SK-N-SH (cell line): ENCODE measurements at regions not wholly inside any gene's neighbourhood (a gene's known extent, or its start where the extent isn't known, plus 50 kb on each side); places are given as distances from the start of the nearest gene placed in this dataset.

Experiments
- CTCF ChIA-PET: fragments of 300-600, 350-600 bp; formaldehyde crosslinking; extraction: SDS; loops from one replicate; lab custom pipeline; 2021; lab: Yijun Ruan, JAX
- POLR2A ChIA-PET: fragments of 350-600 bp; sonication (Branson Sonifier 250); formaldehyde crosslinking; extraction: SDS; loops from one replicate; lab custom pipeline; 2020; ENCODE audit warnings: antibody characterized with exemption, inconsistent platforms; lab: Yijun Ruan, JAX
- DNase-seq: peaks from one replicate; pipeline ENCODE4 v3.0.0; 2012
- H2AFZ ChIP-seq: fragments of 200-600 bp; sonication (generic); 2 replicates; pipeline ENCODE4 v1.8.1; 2016; ENCODE audit warnings: antibody characterized with exemption, mild to moderate bottlenecking, low read depth
- H3F3A ChIP-seq: fragments of 200-600 bp; sonication (generic); replicated peaks from 2 replicates; pipeline ENCODE3; 2016; ENCODE audit warnings: antibody characterized with exemption, mild to moderate bottlenecking; ENCODE audit not compliant: insufficient read depth
- H3K27ac ChIP-seq, 2 experiments: fragments of 200-500 bp in 1 of 2; fragments of 200-600 bp in 1 of 2; sonication (Bioruptor generic) in 1 of 2; sonication (generic), shearing (Covaris generic) in 1 of 2; 2 replicates each; pipeline versions ENCODE4 v1.5.1 to v1.6.1; 2014 to 2016; ENCODE audit warnings: low read depth in 2 of 2, inconsistent platforms in 1 of 2, low read length in 1 of 2, mild to moderate bottlenecking in 1 of 2, mixed read lengths in 1 of 2
- H3K27me3 ChIP-seq: fragments of 200-600 bp; sonication (generic), shearing (Covaris generic); 2 replicates; pipeline ENCODE4 v1.6.1; 2016; ENCODE audit warnings: mixed run types; ENCODE audit not compliant: insufficient read depth
- H3K36me3 ChIP-seq, 2 experiments: fragments of 200-500 bp in 1 of 2; fragments of 200-600 bp in 1 of 2; sonication (Bioruptor generic) in 1 of 2; sonication (generic) in 1 of 2; replicated peaks in 1 of 2; 2 replicates each; pipeline versions ENCODE3 to v1.5.1; 2014 to 2016; ENCODE audit warnings: low read length in 1 of 2, mild to moderate bottlenecking in 1 of 2; ENCODE audit not compliant: insufficient read depth in 2 of 2, control insufficient read depth in 1 of 2
- H3K4me1 ChIP-seq, 2 experiments: fragments of 200-500 bp in 1 of 2; fragments of 200-600 bp in 1 of 2; sonication (Bioruptor generic) in 1 of 2; sonication (generic), shearing (Covaris generic) in 1 of 2; 2 replicates each; pipeline versions ENCODE4 v1.5.1 to v1.6.1; 2014 to 2016; ENCODE audit warnings: low read depth in 1 of 2, low read length in 1 of 2, mixed run types in 1 of 2; ENCODE audit not compliant: insufficient read depth in 2 of 2, control insufficient read depth in 1 of 2
- H3K4me2 ChIP-seq: fragments of 200-600 bp; sonication (generic), shearing (Covaris generic); 2 replicates; pipeline ENCODE4 v1.6.1; 2017; ENCODE audit warnings: mixed run types
- H3K4me3 ChIP-seq, 2 experiments: fragments of 200-500 bp in 1 of 2; fragments of 200-600 bp in 1 of 2; sonication (Bioruptor generic) in 1 of 2; sonication (generic), shearing (Covaris generic) in 1 of 2; 2 replicates each; pipeline versions ENCODE4 v1.5.1 to v1.8.1; 2014 to 2016; ENCODE audit warnings: low read depth in 2 of 2, inconsistent platforms in 1 of 2, low read length in 1 of 2, mild to moderate bottlenecking in 1 of 2, mixed read lengths in 1 of 2, moderate library complexity in 1 of 2
- H3K79me2 ChIP-seq: fragments of 200-600 bp; sonication (generic); 2 replicates; pipeline ENCODE4 v1.8.1; 2017; ENCODE audit warnings: mild to moderate bottlenecking; ENCODE audit not compliant: insufficient read depth
- H3K9ac ChIP-seq: fragments of 200-600 bp; sonication (generic); 2 replicates; pipeline ENCODE4 v1.6.1; 2017; ENCODE audit warnings: mixed run types
- H3K9me2 ChIP-seq: fragments of 200-600 bp; sonication (generic); 2 replicates; pipeline ENCODE4 v1.6.1; 2017; ENCODE audit warnings: mixed run types
- H3K9me3 ChIP-seq: fragments of 200-600 bp; sonication (generic); 2 replicates; pipeline ENCODE4 v1.6.1; 2017; ENCODE audit warnings: mixed run types, mild to moderate bottlenecking, moderate library complexity
- H4K20me1 ChIP-seq: fragments of 200-600 bp; sonication (generic); 2 replicates; pipeline ENCODE4 v1.6.1; 2017; ENCODE audit warnings: mild to moderate bottlenecking, mixed run types; ENCODE audit not compliant: insufficient read depth
- ELF1 ChIP-seq: IDR thresholded peaks from 2 replicates; pipeline ENCODE4 v1.4.0; 2012
- FOSL2 ChIP-seq: IDR thresholded peaks from 2 replicates; pipeline ENCODE4 v1.4.0; 2012; ENCODE audit warnings: low read depth, mild to moderate bottlenecking, moderate library complexity, borderline replicate concordance
- FOXM1 ChIP-seq: IDR thresholded peaks from 2 replicates; pipeline ENCODE4 v1.4.0; 2012; ENCODE audit warnings: low read depth, mild to moderate bottlenecking
- GABPA ChIP-seq: IDR thresholded peaks from 2 replicates; pipeline ENCODE4 v1.4.0; 2012; ENCODE audit warnings: low read depth, mild to moderate bottlenecking
- GATA2 ChIP-seq: sonication (generic); formaldehyde crosslinking; IDR thresholded peaks from 2 replicates; pipeline ENCODE4 v1.5.0; 2020; ENCODE audit warnings: mild to moderate bottlenecking, missing genetic modification reagents
- MEF2A ChIP-seq: IDR thresholded peaks from 2 replicates; pipeline ENCODE4 v1.4.0; 2012; ENCODE audit warnings: low read depth, borderline replicate concordance
- MXI1 ChIP-seq: IDR thresholded peaks from 2 replicates; pipeline ENCODE4 v1.6.1; 2012; ENCODE audit warnings: mild to moderate bottlenecking, low read depth, low read length, improper control_type of control experiment
- NFIC ChIP-seq: IDR thresholded peaks from 2 replicates; pipeline ENCODE4 v1.4.0; 2012; ENCODE audit warnings: borderline replicate concordance
- POLR2AphosphoS5 ChIP-seq: IDR thresholded peaks from 2 replicates; pipeline ENCODE4 v1.6.1; 2012; ENCODE audit warnings: low read depth, low read length
- RCOR1 ChIP-seq: fragments of 150-350 bp; IDR thresholded peaks from 2 replicates; pipeline ENCODE4 v1.6.1; 2017; ENCODE audit warnings: antibody characterized with exemption, low read length
- SIN3A ChIP-seq: IDR thresholded peaks from 2 replicates; pipeline ENCODE4 v1.6.1; 2012; ENCODE audit warnings: low read depth, mild to moderate bottlenecking, low read length, moderate library complexity, borderline replicate concordance
- TCF12 ChIP-seq: IDR thresholded peaks from 2 replicates; pipeline ENCODE4 v1.4.0; 2012
- TEAD4 ChIP-seq: IDR thresholded peaks from 2 replicates; pipeline ENCODE4 v1.4.0; 2012; ENCODE audit warnings: mild to moderate bottlenecking, borderline replicate concordance; ENCODE audit not compliant: insufficient read depth
- WGBS: methylation state at CpG from one replicate; pipeline ENCODE4 v1.1.6; 2017; ENCODE audit warnings: low lambda C conversion rate; 5-methylcytosine and 5-hydroxymethylcytosine counted together
- TF ChIP-seq, protein P1 (sequence below): IDR thresholded peaks from 2 replicates; pipeline ENCODE4 v1.4.0; 2012; ENCODE audit warnings: low read depth, borderline replicate concordance
- TF ChIP-seq, protein P2 (sequence below): IDR thresholded peaks from 2 replicates; pipeline ENCODE4 v1.6.1; 2012; ENCODE audit warnings: mild to moderate bottlenecking, low read depth, low read length, moderate library complexity
- TF ChIP-seq, protein P3 (sequence below): fragments of 200-600 bp; sonication (generic); IDR thresholded peaks from 2 replicates; pipeline ENCODE4 v1.6.1; 2017; ENCODE audit warnings: antibody characterized with exemption, mild to moderate bottlenecking, moderate library complexity
- TF ChIP-seq, protein P4 (sequence below): IDR thresholded peaks from 2 replicates; pipeline ENCODE4 v1.4.0; 2012; ENCODE audit warnings: low read depth

DNA sequence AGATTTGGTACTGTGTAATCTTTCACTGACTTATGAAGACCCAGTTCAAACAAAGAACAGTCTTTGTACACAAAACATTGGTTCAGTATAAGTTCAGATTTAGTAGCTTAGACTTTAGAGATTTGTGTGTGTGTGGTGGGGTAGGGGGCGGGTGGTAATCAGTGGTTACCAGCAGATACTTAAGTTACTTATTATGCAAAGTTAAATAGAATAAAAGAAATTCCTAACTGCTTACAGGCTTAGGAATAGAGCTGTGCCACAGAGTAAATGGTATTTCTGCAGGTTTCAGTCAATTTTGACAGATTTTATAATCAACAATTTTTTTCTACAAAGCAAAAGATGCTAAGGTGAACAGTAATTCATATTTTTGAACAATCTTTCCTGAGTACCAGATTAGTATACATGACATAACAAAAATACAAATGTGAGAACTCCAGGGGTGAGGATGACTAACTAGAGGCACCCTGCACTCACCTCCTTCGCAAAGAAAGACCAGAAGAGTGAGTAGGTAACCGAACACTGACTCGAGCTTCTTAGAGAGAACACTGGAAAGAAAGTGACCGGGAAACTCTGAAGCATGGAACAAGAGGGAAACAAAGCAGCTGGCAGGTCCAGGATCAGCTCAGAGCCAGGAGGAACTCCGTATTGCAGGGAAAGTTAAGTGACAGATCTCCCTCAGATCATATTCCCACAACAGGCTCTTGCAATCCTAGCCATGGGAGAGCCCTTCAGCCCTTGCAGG, 560.6 kb downstream of the COL12A1 start (continued):
- TF ChIP-seq SIN3A = no peak

DNA sequence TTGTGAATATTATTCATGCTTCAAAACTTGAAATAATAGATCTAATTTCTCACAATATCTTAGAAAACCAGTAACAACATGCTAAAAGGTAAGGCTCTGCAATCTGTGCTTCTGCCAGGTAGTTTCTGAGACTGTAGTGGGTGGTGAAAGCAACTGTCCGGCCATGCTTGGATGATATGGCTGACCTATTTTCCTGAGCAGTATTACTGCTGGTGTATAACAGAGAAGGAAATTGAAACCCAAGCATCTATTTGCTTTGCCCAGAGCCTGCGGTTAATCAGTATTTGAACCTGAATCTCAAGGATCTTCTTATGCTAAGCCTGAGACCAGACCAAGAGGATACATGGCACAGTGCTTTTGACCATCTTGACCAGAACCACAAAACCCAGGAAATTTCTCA, 563.8 kb downstream of the COL12A1 start:
- no peak overlapping the region for H3K4me2 ChIP-seq
- no peak overlapping the region for H3K27ac ChIP-seq
- 10% methylated on average over 2 of the region's 2 CpGs for WGBS
- no peak overlapping the region for H3K4me3 ChIP-seq
- H3K9me2 ChIP-seq = no peaks in the 10 kb centered on the region
- CTCF ChIA-PET = no interaction called here
- H3K27me3 ChIP-seq = no peaks in the 10 kb centered on the region
- DNase-seq = no peak
- no peak overlapping the region for H2AFZ ChIP-seq
- TF ChIP-seq ELF1 (no peak), GATA2 (CRISPR knock-in tag) (no peak), RCOR1 (no peak), MEF2A (no peak), GABPA (no peak), FOXM1 (no peak), TEAD4 (no peak), MXI1 (no peak), TCF12 (no peak), FOSL2 (no peak), NFIC (no peak), POLR2AphosphoS5 (no peak)
- TF ChIP-seq, protein P1, sequence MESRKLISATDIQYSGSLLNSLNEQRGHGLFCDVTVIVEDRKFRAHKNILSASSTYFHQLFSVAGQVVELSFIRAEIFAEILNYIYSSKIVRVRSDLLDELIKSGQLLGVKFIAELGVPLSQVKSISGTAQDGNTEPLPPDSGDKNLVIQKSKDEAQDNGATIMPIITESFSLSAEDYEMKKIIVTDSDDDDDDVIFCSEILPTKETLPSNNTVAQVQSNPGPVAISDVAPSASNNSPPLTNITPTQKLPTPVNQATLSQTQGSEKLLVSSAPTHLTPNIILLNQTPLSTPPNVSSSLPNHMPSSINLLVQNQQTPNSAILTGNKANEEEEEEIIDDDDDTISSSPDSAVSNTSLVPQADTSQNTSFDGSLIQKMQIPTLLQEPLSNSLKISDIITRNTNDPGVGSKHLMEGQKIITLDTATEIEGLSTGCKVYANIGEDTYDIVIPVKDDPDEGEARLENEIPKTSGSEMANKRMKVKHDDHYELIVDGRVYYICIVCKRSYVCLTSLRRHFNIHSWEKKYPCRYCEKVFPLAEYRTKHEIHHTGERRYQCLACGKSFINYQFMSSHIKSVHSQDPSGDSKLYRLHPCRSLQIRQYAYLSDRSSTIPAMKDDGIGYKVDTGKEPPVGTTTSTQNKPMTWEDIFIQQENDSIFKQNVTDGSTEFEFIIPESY = no peak
- TF ChIP-seq, protein P2, sequence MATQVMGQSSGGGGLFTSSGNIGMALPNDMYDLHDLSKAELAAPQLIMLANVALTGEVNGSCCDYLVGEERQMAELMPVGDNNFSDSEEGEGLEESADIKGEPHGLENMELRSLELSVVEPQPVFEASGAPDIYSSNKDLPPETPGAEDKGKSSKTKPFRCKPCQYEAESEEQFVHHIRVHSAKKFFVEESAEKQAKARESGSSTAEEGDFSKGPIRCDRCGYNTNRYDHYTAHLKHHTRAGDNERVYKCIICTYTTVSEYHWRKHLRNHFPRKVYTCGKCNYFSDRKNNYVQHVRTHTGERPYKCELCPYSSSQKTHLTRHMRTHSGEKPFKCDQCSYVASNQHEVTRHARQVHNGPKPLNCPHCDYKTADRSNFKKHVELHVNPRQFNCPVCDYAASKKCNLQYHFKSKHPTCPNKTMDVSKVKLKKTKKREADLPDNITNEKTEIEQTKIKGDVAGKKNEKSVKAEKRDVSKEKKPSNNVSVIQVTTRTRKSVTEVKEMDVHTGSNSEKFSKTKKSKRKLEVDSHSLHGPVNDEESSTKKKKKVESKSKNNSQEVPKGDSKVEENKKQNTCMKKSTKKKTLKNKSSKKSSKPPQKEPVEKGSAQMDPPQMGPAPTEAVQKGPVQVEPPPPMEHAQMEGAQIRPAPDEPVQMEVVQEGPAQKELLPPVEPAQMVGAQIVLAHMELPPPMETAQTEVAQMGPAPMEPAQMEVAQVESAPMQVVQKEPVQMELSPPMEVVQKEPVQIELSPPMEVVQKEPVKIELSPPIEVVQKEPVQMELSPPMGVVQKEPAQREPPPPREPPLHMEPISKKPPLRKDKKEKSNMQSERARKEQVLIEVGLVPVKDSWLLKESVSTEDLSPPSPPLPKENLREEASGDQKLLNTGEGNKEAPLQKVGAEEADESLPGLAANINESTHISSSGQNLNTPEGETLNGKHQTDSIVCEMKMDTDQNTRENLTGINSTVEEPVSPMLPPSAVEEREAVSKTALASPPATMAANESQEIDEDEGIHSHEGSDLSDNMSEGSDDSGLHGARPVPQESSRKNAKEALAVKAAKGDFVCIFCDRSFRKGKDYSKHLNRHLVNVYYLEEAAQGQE = no peak
- TF ChIP-seq, protein P3, sequence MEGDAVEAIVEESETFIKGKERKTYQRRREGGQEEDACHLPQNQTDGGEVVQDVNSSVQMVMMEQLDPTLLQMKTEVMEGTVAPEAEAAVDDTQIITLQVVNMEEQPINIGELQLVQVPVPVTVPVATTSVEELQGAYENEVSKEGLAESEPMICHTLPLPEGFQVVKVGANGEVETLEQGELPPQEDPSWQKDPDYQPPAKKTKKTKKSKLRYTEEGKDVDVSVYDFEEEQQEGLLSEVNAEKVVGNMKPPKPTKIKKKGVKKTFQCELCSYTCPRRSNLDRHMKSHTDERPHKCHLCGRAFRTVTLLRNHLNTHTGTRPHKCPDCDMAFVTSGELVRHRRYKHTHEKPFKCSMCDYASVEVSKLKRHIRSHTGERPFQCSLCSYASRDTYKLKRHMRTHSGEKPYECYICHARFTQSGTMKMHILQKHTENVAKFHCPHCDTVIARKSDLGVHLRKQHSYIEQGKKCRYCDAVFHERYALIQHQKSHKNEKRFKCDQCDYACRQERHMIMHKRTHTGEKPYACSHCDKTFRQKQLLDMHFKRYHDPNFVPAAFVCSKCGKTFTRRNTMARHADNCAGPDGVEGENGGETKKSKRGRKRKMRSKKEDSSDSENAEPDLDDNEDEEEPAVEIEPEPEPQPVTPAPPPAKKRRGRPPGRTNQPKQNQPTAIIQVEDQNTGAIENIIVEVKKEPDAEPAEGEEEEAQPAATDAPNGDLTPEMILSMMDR = no peak
- TF ChIP-seq, protein P4, sequence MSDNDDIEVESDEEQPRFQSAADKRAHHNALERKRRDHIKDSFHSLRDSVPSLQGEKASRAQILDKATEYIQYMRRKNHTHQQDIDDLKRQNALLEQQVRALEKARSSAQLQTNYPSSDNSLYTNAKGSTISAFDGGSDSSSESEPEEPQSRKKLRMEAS = no peak
- H3K79me2 ChIP-seq = no peaks in the 10 kb centered on the region
- no peaks in the 10 kb centered on the region for H3F3A ChIP-seq
- no peak overlapping the region for H3K9ac ChIP-seq
- no peaks in the 10 kb centered on the region for H3K36me3 ChIP-seq
- H3K9me3 ChIP-seq = no peaks in the 10 kb centered on the region
- H3K4me1 ChIP-seq = no peaks in the 10 kb centered on the region
- H4K20me1 ChIP-seq = no peaks in the 10 kb centered on the region
- POLR2A ChIA-PET = no interaction called here
